MM.1S (cell line): ENCODE measurements at regions not wholly inside any gene's neighbourhood (a gene's known extent, or its start where the extent isn't known, plus 50 kb on each side); places are given as distances from the start of the nearest gene placed in this dataset.

Source experiments
- DNase-seq: peaks from one replicate; pipeline ENCODE4 v3.0.0-alpha.2; 2015
- H2AFZ ChIP-seq: fragments of 300-600 bp; sonication (generic); 2 replicates; pipeline ENCODE4 v1.6.0; 2016; ENCODE audit warnings: antibody characterized with exemption, low read length
- H3F3A ChIP-seq: fragments of 300-600 bp; sonication (generic); 2 replicates; pipeline ENCODE4 v1.6.1; 2016; ENCODE audit warnings: mild to moderate bottlenecking, antibody characterized with exemption, low read length, moderate library complexity, mixed read lengths; ENCODE audit not compliant: insufficient read depth
- H3K27ac ChIP-seq: fragments of 300-600 bp; sonication (generic); 2 replicates; pipeline ENCODE4 v1.5.1; 2016; ENCODE audit warnings: mild to moderate bottlenecking, low read length
- H3K27me3 ChIP-seq: fragments of 300-600 bp; sonication (generic); replicated peaks from 2 replicates; pipeline ENCODE4 v1.6.0; 2016; ENCODE audit warnings: low read length; ENCODE audit not compliant: insufficient read depth
- H3K36me3 ChIP-seq: fragments of 300-600 bp; sonication (generic); replicated peaks from 2 replicates; pipeline ENCODE4 v1.6.1; 2016; ENCODE audit warnings: mild to moderate bottlenecking, low read length, mixed read lengths; ENCODE audit not compliant: insufficient read depth
- H3K4me1 ChIP-seq: fragments of 300-600 bp; sonication (generic); 2 replicates; pipeline ENCODE4 v1.6.1; 2016; ENCODE audit warnings: low read length, mixed read lengths
- H3K4me2 ChIP-seq: fragments of 300-600 bp; sonication (generic); 2 replicates; pipeline ENCODE4 v1.6.0; 2016; ENCODE audit warnings: low read depth, low read length
- H3K4me3 ChIP-seq: fragments of 300-600 bp; sonication (generic); 2 replicates; pipeline ENCODE4 v1.5.1; 2016; ENCODE audit warnings: low read length, mixed read lengths
- H3K79me2 ChIP-seq: fragments of 300-600 bp; sonication (generic); 2 replicates; pipeline ENCODE4 v1.6.1; 2016; ENCODE audit warnings: mixed run types, low read length, mixed read lengths
- H3K9ac ChIP-seq: fragments of 300-600 bp; sonication (generic); 2 replicates; pipeline ENCODE4 v1.6.1; 2016; ENCODE audit warnings: low read length, mixed read lengths
- H3K9me2 ChIP-seq: fragments of 300-600 bp; sonication (generic); replicated peaks from 2 replicates; pipeline ENCODE4 v1.6.1; 2016; ENCODE audit warnings: mild to moderate bottlenecking, low read length, mixed read lengths; ENCODE audit not compliant: insufficient read depth
- H3K9me3 ChIP-seq: fragments of 300-600 bp; sonication (generic); replicated peaks from 2 replicates; pipeline ENCODE4 v1.6.1; 2016; ENCODE audit warnings: mild to moderate bottlenecking, low read length, mixed read lengths; ENCODE audit not compliant: insufficient read depth
- H4K20me1 ChIP-seq: fragments of 300-600 bp; sonication (generic); 2 replicates; pipeline ENCODE4 v1.6.1; 2016; ENCODE audit warnings: mild to moderate bottlenecking, low read length, moderate library complexity, mixed read lengths; ENCODE audit not compliant: insufficient read depth
- CTCF ChIP-seq: fragments of 300-600 bp; sonication (generic); IDR thresholded peaks from 2 replicates; pipeline ENCODE4 v1.5.1; 2016; ENCODE audit warnings: antibody characterized with exemption, low read length, mixed read lengths
- EZH2 ChIP-seq: fragments of 300-600 bp; sonication (generic); optimal IDR thresholded peaks from 2 replicates; pipeline ENCODE3; 2017; ENCODE audit warnings: low read depth, mild to moderate bottlenecking, antibody characterized with exemption, low read length, mixed read lengths
- EZH2phosphoT487 ChIP-seq: fragments of 300-600 bp; sonication (generic); IDR thresholded peaks from 2 replicates; pipeline ENCODE4 v1.6.1; 2018; ENCODE audit warnings: antibody characterized with exemption, low read length

- H4K20me1 ChIP-seq, result no peaks in the 10 kb centered on the region
- H3F3A ChIP-seq, result no peaks in the 10 kb centered on the region
- H3K9ac ChIP-seq, result no peak overlapping the region
- no peak overlapping the region for H3K4me3 ChIP-seq
- TF ChIP-seq EZH2 (no peak), CTCF (no peak), EZH2phosphoT487 (no peak)
- no peaks in the 10 kb centered on the region for H3K9me2 ChIP-seq
- H3K9me3 ChIP-seq, result no peaks in the 10 kb centered on the region
- no peaks in the 10 kb centered on the region for H3K4me1 ChIP-seq
- H3K27ac ChIP-seq, result no peak overlapping the region
- H3K4me2 ChIP-seq, result no peak overlapping the region
- H3K79me2 ChIP-seq, result no peaks in the 10 kb centered on the region
- DNase-seq, result no peak
- no peaks in the 10 kb centered on the region for H3K27me3 ChIP-seq
- no peak overlapping the region for H2AFZ ChIP-seq
- H3K36me3 ChIP-seq, result no peaks in the 10 kb centered on the region
These were observed 137.8 kb upstream of the DPYD start for GRCh38 chr1:98058676-98059075.

GRCh38 chr1:98057236-98057910, 136.5 kb upstream of the DPYD start:
- Histone ChIP-seq H3K27me3 (no peaks in the 10 kb centered on the region), H2AFZ (no peak overlapping the region), H3K9ac (no peak overlapping the region), H3K4me3 (no peak overlapping the region), H3K9me2 (no peaks in the 10 kb centered on the region), H4K20me1 (no peaks in the 10 kb centered on the region), H3K79me2 (no peaks in the 10 kb centered on the region), H3K4me1 (no peaks in the 10 kb centered on the region), H3K36me3 (no peaks in the 10 kb centered on the region), H3K9me3 (no peaks in the 10 kb centered on the region), H3F3A (no peaks in the 10 kb centered on the region), H3K4me2 (no peak overlapping the region), H3K27ac (no peak overlapping the region)
- TF ChIP-seq EZH2, result no peak
- no peak for TF ChIP-seq CTCF
- no peak for TF ChIP-seq EZH2phosphoT487
- DNase-seq, result no peak

GRCh38 chr1:98056781-98057180, 135.9 kb upstream of the DPYD start:
- H3F3A ChIP-seq, result no peaks in the 10 kb centered on the region
- no peaks in the 10 kb centered on the region for H3K9me2 ChIP-seq
- no peaks in the 10 kb centered on the region for H3K9me3 ChIP-seq
- H3K36me3 ChIP-seq, result no peaks in the 10 kb centered on the region
- no peaks in the 10 kb centered on the region for H4K20me1 ChIP-seq
- H3K4me2 ChIP-seq, result no peak overlapping the region
- H3K27me3 ChIP-seq, result no peaks in the 10 kb centered on the region
- H3K4me1 ChIP-seq, result no peaks in the 10 kb centered on the region
- H2AFZ ChIP-seq, result no peak overlapping the region
- no peak overlapping the region for H3K4me3 ChIP-seq
- no peaks in the 10 kb centered on the region for H3K79me2 ChIP-seq
- H3K27ac ChIP-seq, result no peak overlapping the region
- DNase-seq, result no peak
- no peak overlapping the region for H3K9ac ChIP-seq
- TF ChIP-seq CTCF, result no peak
- no peak for TF ChIP-seq EZH2phosphoT487
- TF ChIP-seq EZH2, result no peak
